ENCODE measurements at regions not wholly inside any gene's neighbourhood (a gene's known extent, or its start where the extent isn't known, plus 50 kb on each side); places are given as distances from the start of the nearest gene placed in this dataset.

- Histone ChIP-seq H3K27ac (no peak overlapping the region), H3K4me3 (no peak overlapping the region), H3K9me3 (no peaks in the 10 kb centered on the region), H3K4me1 (no peaks in the 10 kb centered on the region), H3K27me3 (no peaks in the 10 kb centered on the region), H3K36me3 (no peaks in the 10 kb centered on the region)
- TF ChIP-seq EP300 (IDR thresholded peaks at IDR 0.05) (no peak), POLR2AphosphoS5 (IDR thresholded peaks at IDR 0.05) (no peak), POLR2A (IDR thresholded peaks at IDR 0.05) (no peak), CTCF (IDR thresholded peaks at IDR 0.05) (no peak)
- intact Hi-C loops (cut with DNase I; ENCODE audit: low total_unique reads): no loop called here
- DNase-seq: no peak
Measured at GRCh38 chr11:21820176-21820575, 372.7 kb upstream of the ANO5 start.

GRCh38 chr11:21825127-21825526 lies 367.8 kb upstream of the ANO5 start:
- TF ChIP-seq POLR2AphosphoS5 (IDR thresholded peaks at IDR 0.05) (no peak), CTCF (IDR thresholded peaks at IDR 0.05) (no peak), POLR2A (IDR thresholded peaks at IDR 0.05) (no peak), EP300 (IDR thresholded peaks at IDR 0.05) (no peak)
- DNase-seq: no peak
- Histone ChIP-seq H3K36me3 (no peaks in the 10 kb centered on the region), H3K27ac (no peak overlapping the region), H3K4me1 (no peaks in the 10 kb centered on the region), H3K9me3 (no peaks in the 10 kb centered on the region), H3K27me3 (no peaks in the 10 kb centered on the region), H3K4me3 (no peak overlapping the region)
- WGBS, 5 donors: 70 to 87% (median 80%) methylated on average over 2 of the region's 2 CpGs
- intact Hi-C loops (cut with DNase I; ENCODE audit: low total_unique reads): no loop called here

- Histone ChIP-seq H3K4me3 (no peak overlapping the region), H3K36me3 (no peaks in the 10 kb centered on the region), H3K27me3 (no peaks in the 10 kb centered on the region), H3K4me1 (peaks cover 0 to 7% (median 0%) of the 10 kb centered on the region in 4 donors), H3K9me3 (no peaks in the 10 kb centered on the region), H3K27ac (no peak overlapping the region)
- TF ChIP-seq EP300 (IDR thresholded peaks at IDR 0.05) (no peak), CTCF (IDR thresholded peaks at IDR 0.05) (no peak), POLR2AphosphoS5 (IDR thresholded peaks at IDR 0.05) (no peak), POLR2A (IDR thresholded peaks at IDR 0.05) (no peak)
- no peak for DNase-seq
- intact Hi-C loops (cut with DNase I; ENCODE audit: low total_unique reads): no loop called here
- WGBS, 5 donors: 62 to 80% (median 72%) methylated on average over 3 of the region's 3 CpGs
Measured at GRCh38 chr11:21838427-21838826, 354.5 kb upstream of the ANO5 start.

GRCh38 chr11:21839796-21840195 lies 353.1 kb upstream of the ANO5 start:
- no peak overlapping the region for H3K27ac ChIP-seq
- 31 to 50% (median 34%) methylated on average over 2 of the region's 2 CpGs for WGBS, 5 donors

More at GRCh38 chr11:21839796-21840195, 353.1 kb upstream of the ANO5 start:
- H3K9me3 ChIP-seq: no peaks in the 10 kb centered on the region
- no peaks in the 10 kb centered on the region for H3K27me3 ChIP-seq
- TF ChIP-seq POLR2AphosphoS5 (IDR thresholded peaks at IDR 0.05) (no peak), CTCF (IDR thresholded peaks at IDR 0.05) (no peak), EP300 (IDR thresholded peaks at IDR 0.05) (no peak), POLR2A (IDR thresholded peaks at IDR 0.05) (no peak)
- no peak overlapping the region for H3K4me3 ChIP-seq
- no peaks in the 10 kb centered on the region for H3K36me3 ChIP-seq
- intact Hi-C loops (cut with DNase I; ENCODE audit: low total_unique reads): no loop called here
- DNase-seq: no peak
- H3K4me1 ChIP-seq: peaks cover 0 to 7% (median 0%) of the 10 kb centered on the region in 4 donors

Measured in stomach (tissue), 8 donors.